Glutamatergic neuron (in vitro differentiated cells): ENCODE measurements at regions not wholly inside any gene's neighbourhood (a gene's known extent, or its start where the extent isn't known, plus 50 kb on each side); places are given as distances from the start of the nearest gene placed in this dataset.

Experiments used
- DNase-seq: peaks from one replicate; pipeline ENCODE4 v3.0.0; 2022
- H3K27ac Mint-ChIP-seq: one replicate; pipeline ENCODE4 v1.8.0; 2020; ENCODE audit warnings: mild to moderate bottlenecking, mixed read lengths, inconsistent platforms; ENCODE audit not compliant: unreplicated experiment
- H3K27me3 Mint-ChIP-seq: one replicate; pipeline ENCODE4 v1.8.0; 2020; ENCODE audit warnings: mild to moderate bottlenecking, moderate library complexity, mixed read lengths, inconsistent platforms; ENCODE audit not compliant: unreplicated experiment
- H3K36me3 Mint-ChIP-seq: one replicate; pipeline ENCODE4 v1.8.0; 2020; ENCODE audit warnings: mild to moderate bottlenecking, mixed read lengths, inconsistent platforms; ENCODE audit not compliant: unreplicated experiment
- H3K4me1 Mint-ChIP-seq: one replicate; pipeline ENCODE4 v1.8.0; 2020; ENCODE audit warnings: mild to moderate bottlenecking, low read depth, mixed read lengths, inconsistent platforms; ENCODE audit not compliant: unreplicated experiment
- H3K4me3 Mint-ChIP-seq: one replicate; pipeline ENCODE4 v1.8.0; 2020; ENCODE audit warnings: mild to moderate bottlenecking, mixed read lengths, inconsistent platforms; ENCODE audit not compliant: unreplicated experiment
- H3K9me3 Mint-ChIP-seq: one replicate; pipeline ENCODE4 v1.8.0; 2020; ENCODE audit warnings: mild to moderate bottlenecking, moderate library complexity, mixed read lengths, inconsistent platforms; ENCODE audit not compliant: unreplicated experiment
- TF ChIP-seq, protein P1 (sequence below): fragments of 200-600 bp; sonication (generic); IDR thresholded peaks from one replicate; pipeline ENCODE4 v1.5.0; 2021; ENCODE audit not compliant: partially characterized antibody, unreplicated experiment

GRCh38 chr6:4649728-4650127 is 126.5 kb upstream of the CDYL start:
- Mint-ChIP-seq H3K36me3 (no peaks in the 10 kb centered on the region), H3K4me3 (no peak overlapping the region), H3K27ac (no peak overlapping the region), H3K9me3 (peaks cover 4% of the 10 kb centered on the region), H3K4me1 (no peaks in the 10 kb centered on the region), H3K27me3 (peaks cover 7% of the 10 kb centered on the region)
- no peak for DNase-seq
- TF ChIP-seq, protein P1, sequence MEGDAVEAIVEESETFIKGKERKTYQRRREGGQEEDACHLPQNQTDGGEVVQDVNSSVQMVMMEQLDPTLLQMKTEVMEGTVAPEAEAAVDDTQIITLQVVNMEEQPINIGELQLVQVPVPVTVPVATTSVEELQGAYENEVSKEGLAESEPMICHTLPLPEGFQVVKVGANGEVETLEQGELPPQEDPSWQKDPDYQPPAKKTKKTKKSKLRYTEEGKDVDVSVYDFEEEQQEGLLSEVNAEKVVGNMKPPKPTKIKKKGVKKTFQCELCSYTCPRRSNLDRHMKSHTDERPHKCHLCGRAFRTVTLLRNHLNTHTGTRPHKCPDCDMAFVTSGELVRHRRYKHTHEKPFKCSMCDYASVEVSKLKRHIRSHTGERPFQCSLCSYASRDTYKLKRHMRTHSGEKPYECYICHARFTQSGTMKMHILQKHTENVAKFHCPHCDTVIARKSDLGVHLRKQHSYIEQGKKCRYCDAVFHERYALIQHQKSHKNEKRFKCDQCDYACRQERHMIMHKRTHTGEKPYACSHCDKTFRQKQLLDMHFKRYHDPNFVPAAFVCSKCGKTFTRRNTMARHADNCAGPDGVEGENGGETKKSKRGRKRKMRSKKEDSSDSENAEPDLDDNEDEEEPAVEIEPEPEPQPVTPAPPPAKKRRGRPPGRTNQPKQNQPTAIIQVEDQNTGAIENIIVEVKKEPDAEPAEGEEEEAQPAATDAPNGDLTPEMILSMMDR, result no peak

- peak; percentile 89 for DNase-seq
These were observed 128.5 kb upstream of the CDYL start for GRCh38 chr6:4647414-4648365.

DNA sequence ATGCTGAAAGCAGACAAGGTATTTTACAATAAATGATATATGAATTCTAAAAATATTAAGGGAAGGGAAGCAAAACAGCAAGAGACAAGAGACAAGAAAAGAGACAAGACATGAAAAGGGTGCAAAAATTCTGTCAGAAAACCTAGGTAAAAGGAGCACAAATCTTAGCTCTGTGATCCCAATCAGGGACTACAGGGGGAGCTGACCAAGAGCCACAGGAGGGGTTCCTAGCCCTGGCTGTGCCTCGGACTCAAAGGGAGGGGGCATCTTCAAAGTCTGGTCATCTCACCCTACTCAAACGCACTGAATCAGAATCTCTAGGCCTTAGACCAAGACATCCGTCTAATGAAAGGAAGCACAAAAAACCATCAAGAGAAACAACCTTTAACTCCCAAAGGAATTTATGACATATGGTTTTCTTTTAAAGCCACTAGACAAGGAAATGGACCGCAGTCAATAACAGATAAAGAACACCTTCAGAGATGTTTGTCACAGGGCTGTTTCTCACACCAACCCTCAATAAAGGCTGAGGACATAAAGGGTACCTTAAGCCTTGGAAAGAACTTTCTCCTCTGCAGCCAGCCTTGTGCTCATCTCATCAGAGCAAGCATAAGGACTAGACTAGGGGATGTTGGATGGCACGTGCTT is 130.4 kb upstream of the CDYL start:
- Mint-ChIP-seq H3K4me1 (no peaks in the 10 kb centered on the region), H3K9me3 (peaks cover 7% of the 10 kb centered on the region), H3K4me3 (no peak overlapping the region), H3K27ac (no peak overlapping the region), H3K27me3 (peaks cover 4% of the 10 kb centered on the region), H3K36me3 (peaks cover 16% of the 10 kb centered on the region)
- no peak for DNase-seq
- TF ChIP-seq, protein P1, result no peak

More at GRCh38 chr6:4647414-4648365, 128.5 kb upstream of the CDYL start:
- H3K27ac Mint-ChIP-seq, result peak overlapping the region; percentile 19
- peak overlapping the region; percentile 55 for H3K4me3 Mint-ChIP-seq
- peaks cover 6% of the 10 kb centered on the region for H3K9me3 Mint-ChIP-seq
- no peaks in the 10 kb centered on the region for H3K4me1 Mint-ChIP-seq
- peaks cover 6% of the 10 kb centered on the region for H3K36me3 Mint-ChIP-seq
- TF ChIP-seq, protein P1, result no peak
- peaks cover 4% of the 10 kb centered on the region for H3K27me3 Mint-ChIP-seq

GRCh38 chr6:4644996-4645395 is 131.2 kb upstream of the CDYL start:
- peaks cover 16% of the 10 kb centered on the region for H3K36me3 Mint-ChIP-seq
- H3K4me1 Mint-ChIP-seq, result no peaks in the 10 kb centered on the region
- H3K27ac Mint-ChIP-seq, result no peak overlapping the region
- TF ChIP-seq, protein P1, result no peak
- peaks cover 4% of the 10 kb centered on the region for H3K27me3 Mint-ChIP-seq
- peaks cover 7% of the 10 kb centered on the region for H3K9me3 Mint-ChIP-seq
- no peak overlapping the region for H3K4me3 Mint-ChIP-seq
- DNase-seq, result no peak

DNA sequence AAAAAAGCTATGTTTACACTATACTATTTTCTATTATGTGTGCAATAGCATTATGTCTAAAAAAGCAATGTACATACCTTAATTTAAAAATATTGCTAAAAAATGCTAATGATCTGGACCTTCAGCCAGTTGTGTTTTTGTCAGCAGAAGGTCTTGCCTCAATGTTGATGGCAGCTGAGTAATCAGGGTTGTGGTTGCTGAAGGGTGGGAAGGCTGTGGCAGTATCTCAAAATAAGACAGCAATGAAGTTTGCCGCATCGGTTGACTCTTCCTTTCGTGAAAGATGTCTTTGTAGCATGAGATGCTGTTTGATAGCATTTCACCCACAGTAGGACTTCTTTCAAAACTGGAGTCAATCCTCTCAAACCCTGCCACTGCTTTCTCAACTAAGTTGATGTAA is 134.7 kb upstream of the CDYL start:
- H3K4me3 Mint-ChIP-seq, result no peak overlapping the region
- TF ChIP-seq, protein P1, result no peak
- H3K27me3 Mint-ChIP-seq, result peaks cover 4% of the 10 kb centered on the region
- peaks cover 16% of the 10 kb centered on the region for H3K36me3 Mint-ChIP-seq
- H3K27ac Mint-ChIP-seq, result no peak overlapping the region
- DNase-seq, result no peak
- peaks cover 5% of the 10 kb centered on the region for H3K9me3 Mint-ChIP-seq
- no peaks in the 10 kb centered on the region for H3K4me1 Mint-ChIP-seq
